Skeletal muscle satellite cell (primary cell): ENCODE measurements at regions not wholly inside any gene's neighbourhood (a gene's known extent, or its start where the extent isn't known, plus 50 kb on each side); places are given as distances from the start of the nearest gene placed in this dataset.

Source experiments
- H3K27me3 ChIP-seq: 2 replicates; pipeline ENCODE4 v1.7.0; 2013; ENCODE audit warnings: low read length; ENCODE audit not compliant: control insufficient read depth, insufficient read depth
- H3K36me3 ChIP-seq: 2 replicates; pipeline ENCODE4 v1.7.0; 2013; ENCODE audit warnings: mild to moderate bottlenecking, control low read depth, low read length; ENCODE audit not compliant: insufficient read depth
- H3K4me1 ChIP-seq: 2 replicates; pipeline ENCODE4 v1.7.0; 2013; ENCODE audit warnings: low read length; ENCODE audit not compliant: control insufficient read depth, insufficient read depth
- H3K4me2 ChIP-seq: 2 replicates; pipeline ENCODE4 v1.7.0; 2013; ENCODE audit warnings: mild to moderate bottlenecking, low read length
- H3K4me3 ChIP-seq: 2 replicates; pipeline ENCODE4 v1.7.0; 2013; ENCODE audit warnings: low read length
- H3K9ac ChIP-seq: 2 replicates; pipeline ENCODE4 v1.7.0; 2013; ENCODE audit warnings: mild to moderate bottlenecking, low read depth, low read length, moderate library complexity
- H3K9me3 ChIP-seq: replicated peaks from 2 replicates; pipeline ENCODE4 v1.7.0; 2013; ENCODE audit warnings: mild to moderate bottlenecking, control low read depth, low read length

GRCh38 chr5:122629121-122629677, 145.7 kb upstream of the SNX2 start:
- H3K9me3 ChIP-seq = no peaks in the 10 kb centered on the region
- no peaks in the 10 kb centered on the region for H3K27me3 ChIP-seq
- H3K9ac ChIP-seq = no peak overlapping the region
- no peak overlapping the region for H3K4me3 ChIP-seq
- no peaks in the 10 kb centered on the region for H3K4me1 ChIP-seq
- no peak overlapping the region for H3K4me2 ChIP-seq
- H3K36me3 ChIP-seq = no peaks in the 10 kb centered on the region

GRCh38 chr5:122638581-122638980, 136.3 kb upstream of the SNX2 start:
- Histone ChIP-seq H3K4me1 (no peaks in the 10 kb centered on the region), H3K4me2 (no peak overlapping the region), H3K9me3 (no peaks in the 10 kb centered on the region), H3K4me3 (no peak overlapping the region), H3K27me3 (no peaks in the 10 kb centered on the region), H3K36me3 (no peaks in the 10 kb centered on the region), H3K9ac (no peak overlapping the region)

- Histone ChIP-seq H3K9me3 (no peaks in the 10 kb centered on the region), H3K4me1 (no peaks in the 10 kb centered on the region), H3K9ac (no peak overlapping the region), H3K27me3 (no peaks in the 10 kb centered on the region), H3K4me2 (no peak overlapping the region), H3K4me3 (no peak overlapping the region), H3K36me3 (no peaks in the 10 kb centered on the region)
These were observed 135.8 kb upstream of the SNX2 start for GRCh38 chr5:122639033-122639432.

DNA sequence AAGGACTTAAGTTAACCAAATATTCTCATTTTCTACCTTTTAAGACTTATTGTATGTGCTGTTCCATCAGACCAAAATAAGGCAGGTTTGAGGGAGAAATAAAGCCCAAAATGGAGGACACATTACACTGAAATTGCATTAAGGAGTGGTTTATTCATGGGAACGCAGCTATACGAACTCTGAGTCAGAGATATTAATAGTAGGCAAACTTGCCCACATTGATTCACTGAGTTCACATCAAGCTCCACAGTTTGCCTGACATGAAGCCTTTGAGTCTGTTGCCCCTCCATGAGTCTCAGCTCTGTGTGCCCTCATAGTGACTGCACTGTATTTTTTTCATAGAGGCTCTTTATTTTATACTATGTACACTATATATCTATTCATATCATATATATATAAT, 135.0 kb upstream of the SNX2 start:
- H3K9me3 ChIP-seq = no peaks in the 10 kb centered on the region
- no peaks in the 10 kb centered on the region for H3K36me3 ChIP-seq
- no peaks in the 10 kb centered on the region for H3K4me1 ChIP-seq
- no peak overlapping the region for H3K4me2 ChIP-seq
- no peak overlapping the region for H3K4me3 ChIP-seq
- no peak overlapping the region for H3K9ac ChIP-seq
- no peaks in the 10 kb centered on the region for H3K27me3 ChIP-seq

DNA sequence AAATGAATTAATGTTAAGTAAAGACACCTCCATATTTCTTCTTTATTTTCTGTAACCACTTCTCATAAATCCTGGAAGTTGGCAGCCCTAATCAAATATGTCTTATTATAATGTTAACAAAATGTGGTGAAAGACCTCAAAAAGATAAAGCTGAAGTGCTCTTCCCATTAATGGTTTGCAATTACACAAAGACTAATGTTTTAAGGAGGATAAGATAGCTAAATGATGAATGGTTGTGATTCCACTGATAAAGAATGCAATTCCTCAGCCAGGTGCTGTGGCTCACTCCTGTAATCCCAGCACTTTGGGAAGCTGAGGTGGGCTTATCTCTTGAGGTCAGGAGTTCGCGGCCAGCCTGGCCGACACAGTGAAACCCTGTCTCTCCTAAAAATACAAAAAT, 125.8 kb upstream of the SNX2 start:
- Histone ChIP-seq H3K36me3 (no peaks in the 10 kb centered on the region), H3K4me3 (no peak overlapping the region), H3K4me1 (no peaks in the 10 kb centered on the region), H3K27me3 (no peaks in the 10 kb centered on the region), H3K9me3 (no peaks in the 10 kb centered on the region), H3K9ac (no peak overlapping the region), H3K4me2 (no peak overlapping the region)

DNA sequence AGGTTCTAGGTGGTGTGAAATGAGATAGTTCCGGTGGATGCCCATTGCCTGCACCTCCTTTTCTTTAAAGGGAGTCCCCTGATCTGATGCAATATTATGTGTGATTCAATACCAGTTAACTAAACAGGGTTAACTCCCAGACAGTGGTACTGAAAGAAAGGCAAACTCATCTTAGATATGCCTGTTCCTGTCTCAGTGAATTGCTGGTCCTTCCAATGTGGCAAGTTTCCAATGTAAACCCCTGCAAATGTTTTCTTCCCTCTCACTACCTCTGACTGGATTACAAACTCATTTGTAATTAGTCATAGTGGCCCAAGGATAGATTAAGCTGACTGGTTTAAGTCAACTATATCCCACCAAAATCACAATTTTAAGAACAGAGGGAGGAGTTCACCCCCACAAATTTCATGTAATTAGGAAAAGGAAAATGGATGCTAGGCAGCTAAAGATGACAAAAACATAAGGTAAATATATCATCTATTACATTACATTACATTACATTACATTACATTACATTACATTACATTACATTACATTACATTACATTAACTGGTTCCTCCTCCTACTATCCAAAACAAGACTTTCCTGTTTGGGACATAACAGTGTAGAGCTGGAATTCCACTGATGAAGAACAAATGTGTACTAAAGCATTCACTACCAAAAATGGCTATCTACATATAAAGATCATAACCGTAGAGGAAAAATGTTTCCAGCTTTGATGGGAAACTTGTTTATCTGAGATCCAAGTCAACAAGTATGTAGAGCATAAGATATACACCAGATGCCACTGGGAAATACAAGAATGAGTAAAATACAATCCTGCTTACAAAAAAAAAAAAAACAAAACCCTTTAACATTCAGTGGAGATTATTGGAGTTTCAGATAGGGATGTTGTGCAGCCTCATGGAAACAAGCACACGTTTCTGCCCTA, 121.5 kb upstream of the SNX2 start:
- Histone ChIP-seq H3K9me3 (no peaks in the 10 kb centered on the region), H3K9ac (no peak overlapping the region)

DNA sequence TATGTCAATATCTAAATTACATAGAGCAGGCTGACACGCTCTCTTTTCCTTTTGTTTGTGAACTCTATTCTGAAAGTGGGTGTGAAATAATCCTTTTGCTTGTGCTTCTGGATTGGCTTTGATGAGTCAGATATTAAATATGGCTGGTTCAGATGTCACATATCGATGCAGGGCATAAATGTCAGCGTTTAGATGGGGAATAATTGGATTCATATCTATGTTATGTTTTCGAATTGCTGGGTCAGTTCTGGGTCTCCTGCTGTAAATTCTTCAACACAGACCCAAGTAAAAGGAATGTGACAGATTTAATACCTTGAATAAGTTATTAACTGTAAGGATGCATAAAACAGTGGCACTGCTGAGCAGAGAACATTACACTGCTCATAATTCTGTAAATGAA, 118.7 kb upstream of the SNX2 start:
- H3K27me3 ChIP-seq = no peaks in the 10 kb centered on the region
- H3K9me3 ChIP-seq = no peaks in the 10 kb centered on the region
- H3K4me1 ChIP-seq = peaks cover 6% of the 10 kb centered on the region
- H3K9ac ChIP-seq = no peak overlapping the region
- H3K4me2 ChIP-seq = no peak overlapping the region
- no peak overlapping the region for H3K4me3 ChIP-seq
- no peaks in the 10 kb centered on the region for H3K36me3 ChIP-seq

More for the DNA sequence above, 121.5 kb upstream of the SNX2 start:
- Histone ChIP-seq H3K4me1 (peaks cover 6% of the 10 kb centered on the region), H3K36me3 (no peaks in the 10 kb centered on the region), H3K4me3 (no peak overlapping the region), H3K27me3 (no peaks in the 10 kb centered on the region), H3K4me2 (no peak overlapping the region)

DNA sequence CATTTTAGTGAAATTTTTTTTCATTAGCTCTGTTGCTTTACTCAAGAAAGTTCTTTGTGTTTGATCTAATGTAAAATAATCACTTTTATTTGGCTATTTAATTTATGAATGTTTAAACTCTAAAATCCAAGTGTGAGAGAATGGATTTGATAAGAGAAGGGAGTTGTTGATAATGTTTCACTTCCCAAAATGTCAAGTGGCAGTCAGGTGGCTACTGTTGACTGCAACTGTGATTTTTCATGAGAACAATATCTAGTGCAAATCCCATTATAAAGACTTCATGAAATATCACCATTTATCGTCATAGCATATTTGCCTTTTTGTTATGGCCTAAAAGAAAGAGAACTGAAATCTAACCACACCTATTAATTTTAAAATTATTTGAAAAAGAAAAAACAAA, 118.3 kb upstream of the SNX2 start:
- no peak overlapping the region for H3K4me2 ChIP-seq
- no peaks in the 10 kb centered on the region for H3K36me3 ChIP-seq
- no peak overlapping the region for H3K4me3 ChIP-seq
- H3K27me3 ChIP-seq = no peaks in the 10 kb centered on the region
- no peak overlapping the region for H3K9ac ChIP-seq
- H3K4me1 ChIP-seq = peaks cover 8% of the 10 kb centered on the region
- no peaks in the 10 kb centered on the region for H3K9me3 ChIP-seq

DNA sequence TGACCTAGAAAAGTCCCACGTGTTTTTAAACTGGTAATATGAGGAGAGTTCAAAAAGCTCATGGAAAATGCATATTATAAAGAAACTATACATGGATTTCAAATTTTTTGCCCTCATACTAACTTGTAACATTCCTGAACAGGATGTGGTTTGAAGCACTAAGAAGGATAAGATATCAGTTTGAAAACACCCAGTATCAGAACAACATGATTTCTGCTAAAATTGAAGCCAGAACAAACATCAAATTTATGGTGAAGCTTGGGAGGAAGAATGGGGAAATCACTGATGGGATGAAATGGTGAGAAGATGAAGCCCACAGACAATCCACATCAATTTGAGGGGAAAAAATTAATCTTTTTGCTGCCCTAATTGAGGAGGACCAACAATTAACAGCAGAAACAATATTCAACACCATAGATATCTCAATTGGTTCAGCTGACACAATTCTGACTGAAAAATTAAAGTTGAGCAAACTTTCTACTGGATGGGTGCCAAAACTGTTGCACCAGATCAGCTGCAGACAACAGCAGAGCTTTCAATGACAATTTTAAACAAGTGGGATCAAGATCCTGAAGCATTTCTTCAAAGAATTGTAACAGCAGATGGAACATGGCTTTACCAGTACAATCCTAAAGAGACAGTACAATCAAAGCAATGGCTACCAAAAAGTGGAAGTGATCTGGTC, 113.2 kb upstream of the SNX2 start:
- peaks cover 8% of the 10 kb centered on the region for H3K4me1 ChIP-seq
- no peaks in the 10 kb centered on the region for H3K9me3 ChIP-seq
- H3K4me2 ChIP-seq = no peak overlapping the region
- no peaks in the 10 kb centered on the region for H3K27me3 ChIP-seq
- no peak overlapping the region for H3K4me3 ChIP-seq
- H3K36me3 ChIP-seq = no peaks in the 10 kb centered on the region
- H3K9ac ChIP-seq = no peak overlapping the region

- Histone ChIP-seq H3K9ac (no peak overlapping the region), H3K27me3 (no peaks in the 10 kb centered on the region), H3K4me3 (no peak overlapping the region), H3K9me3 (no peaks in the 10 kb centered on the region), H3K4me2 (no peak overlapping the region), H3K4me1 (peaks cover 8% of the 10 kb centered on the region), H3K36me3 (no peaks in the 10 kb centered on the region)
These were observed 109.8 kb upstream of the SNX2 start for GRCh38 chr5:122665051-122665450.

- no peaks in the 10 kb centered on the region for H3K4me1 ChIP-seq
- no peak overlapping the region for H3K9ac ChIP-seq
- H3K36me3 ChIP-seq = no peaks in the 10 kb centered on the region
- no peak overlapping the region for H3K4me2 ChIP-seq
- H3K9me3 ChIP-seq = no peaks in the 10 kb centered on the region
- H3K4me3 ChIP-seq = no peak overlapping the region
- H3K27me3 ChIP-seq = no peaks in the 10 kb centered on the region
These were observed 106.3 kb upstream of the SNX2 start for GRCh38 chr5:122668552-122668951.
